SK-N-SH (cell line): ENCODE measurements at regions not wholly inside any gene's neighbourhood (a gene's known extent, or its start where the extent isn't known, plus 50 kb on each side); places are given as distances from the start of the nearest gene placed in this dataset.

Experiments
- CTCF ChIA-PET: fragments of 300-600, 350-600 bp; formaldehyde crosslinking; extraction: SDS; loops from one replicate; lab custom pipeline; 2021; lab: Yijun Ruan, JAX
- POLR2A ChIA-PET: fragments of 350-600 bp; sonication (Branson Sonifier 250); formaldehyde crosslinking; extraction: SDS; loops from one replicate; lab custom pipeline; 2020; ENCODE audit warnings: antibody characterized with exemption, inconsistent platforms; lab: Yijun Ruan, JAX
- DNase-seq: peaks from one replicate; pipeline ENCODE4 v3.0.0; 2012
- H2AFZ ChIP-seq: fragments of 200-600 bp; sonication (generic); 2 replicates; pipeline ENCODE4 v1.8.1; 2016; ENCODE audit warnings: antibody characterized with exemption, mild to moderate bottlenecking, low read depth
- H3F3A ChIP-seq: fragments of 200-600 bp; sonication (generic); replicated peaks from 2 replicates; pipeline ENCODE3; 2016; ENCODE audit warnings: antibody characterized with exemption, mild to moderate bottlenecking; ENCODE audit not compliant: insufficient read depth
- H3K27ac ChIP-seq, 2 experiments: fragments of 200-500 bp in 1 of 2; fragments of 200-600 bp in 1 of 2; sonication (Bioruptor generic) in 1 of 2; sonication (generic), shearing (Covaris generic) in 1 of 2; 2 replicates each; pipeline versions ENCODE4 v1.5.1 to v1.6.1; 2014 to 2016; ENCODE audit warnings: low read depth in 2 of 2, inconsistent platforms in 1 of 2, low read length in 1 of 2, mild to moderate bottlenecking in 1 of 2, mixed read lengths in 1 of 2
- H3K27me3 ChIP-seq: fragments of 200-600 bp; sonication (generic), shearing (Covaris generic); 2 replicates; pipeline ENCODE4 v1.6.1; 2016; ENCODE audit warnings: mixed run types; ENCODE audit not compliant: insufficient read depth
- H3K36me3 ChIP-seq, 2 experiments: fragments of 200-500 bp in 1 of 2; fragments of 200-600 bp in 1 of 2; sonication (Bioruptor generic) in 1 of 2; sonication (generic) in 1 of 2; replicated peaks in 1 of 2; 2 replicates each; pipeline versions ENCODE3 to v1.5.1; 2014 to 2016; ENCODE audit warnings: low read length in 1 of 2, mild to moderate bottlenecking in 1 of 2; ENCODE audit not compliant: insufficient read depth in 2 of 2, control insufficient read depth in 1 of 2
- H3K4me1 ChIP-seq, 2 experiments: fragments of 200-500 bp in 1 of 2; fragments of 200-600 bp in 1 of 2; sonication (Bioruptor generic) in 1 of 2; sonication (generic), shearing (Covaris generic) in 1 of 2; 2 replicates each; pipeline versions ENCODE4 v1.5.1 to v1.6.1; 2014 to 2016; ENCODE audit warnings: low read depth in 1 of 2, low read length in 1 of 2, mixed run types in 1 of 2; ENCODE audit not compliant: insufficient read depth in 2 of 2, control insufficient read depth in 1 of 2
- H3K4me2 ChIP-seq: fragments of 200-600 bp; sonication (generic), shearing (Covaris generic); 2 replicates; pipeline ENCODE4 v1.6.1; 2017; ENCODE audit warnings: mixed run types
- H3K4me3 ChIP-seq, 2 experiments: fragments of 200-500 bp in 1 of 2; fragments of 200-600 bp in 1 of 2; sonication (Bioruptor generic) in 1 of 2; sonication (generic), shearing (Covaris generic) in 1 of 2; 2 replicates each; pipeline versions ENCODE4 v1.5.1 to v1.8.1; 2014 to 2016; ENCODE audit warnings: low read depth in 2 of 2, inconsistent platforms in 1 of 2, low read length in 1 of 2, mild to moderate bottlenecking in 1 of 2, mixed read lengths in 1 of 2, moderate library complexity in 1 of 2
- H3K79me2 ChIP-seq: fragments of 200-600 bp; sonication (generic); 2 replicates; pipeline ENCODE4 v1.8.1; 2017; ENCODE audit warnings: mild to moderate bottlenecking; ENCODE audit not compliant: insufficient read depth
- H3K9ac ChIP-seq: fragments of 200-600 bp; sonication (generic); 2 replicates; pipeline ENCODE4 v1.6.1; 2017; ENCODE audit warnings: mixed run types
- H3K9me2 ChIP-seq: fragments of 200-600 bp; sonication (generic); 2 replicates; pipeline ENCODE4 v1.6.1; 2017; ENCODE audit warnings: mixed run types
- H3K9me3 ChIP-seq: fragments of 200-600 bp; sonication (generic); 2 replicates; pipeline ENCODE4 v1.6.1; 2017; ENCODE audit warnings: mixed run types, mild to moderate bottlenecking, moderate library complexity
- H4K20me1 ChIP-seq: fragments of 200-600 bp; sonication (generic); 2 replicates; pipeline ENCODE4 v1.6.1; 2017; ENCODE audit warnings: mild to moderate bottlenecking, mixed run types; ENCODE audit not compliant: insufficient read depth
- ELF1 ChIP-seq: IDR thresholded peaks from 2 replicates; pipeline ENCODE4 v1.4.0; 2012
- FOXJ3 ChIP-seq: sonication (generic); formaldehyde crosslinking; IDR thresholded peaks from 2 replicates; pipeline ENCODE4 v1.5.1; 2020; ENCODE audit warnings: mild to moderate bottlenecking, missing genetic modification reagents
- GABPA ChIP-seq: IDR thresholded peaks from 2 replicates; pipeline ENCODE4 v1.4.0; 2012; ENCODE audit warnings: low read depth, mild to moderate bottlenecking
- MAX ChIP-seq: IDR thresholded peaks from 2 replicates; pipeline ENCODE4 v1.4.0; 2012; ENCODE audit warnings: low read depth
- POLR2AphosphoS5 ChIP-seq: IDR thresholded peaks from 2 replicates; pipeline ENCODE4 v1.6.1; 2012; ENCODE audit warnings: low read depth, low read length
- RCOR1 ChIP-seq: fragments of 150-350 bp; IDR thresholded peaks from 2 replicates; pipeline ENCODE4 v1.6.1; 2017; ENCODE audit warnings: antibody characterized with exemption, low read length
- SIN3A ChIP-seq: IDR thresholded peaks from 2 replicates; pipeline ENCODE4 v1.6.1; 2012; ENCODE audit warnings: low read depth, mild to moderate bottlenecking, low read length, moderate library complexity, borderline replicate concordance
- TAF1 ChIP-seq: IDR thresholded peaks from 2 replicates; pipeline ENCODE4 v1.6.1; 2012; ENCODE audit warnings: low read depth, mild to moderate bottlenecking, low read length, moderate library complexity, borderline replicate concordance
- YY1 ChIP-seq: IDR thresholded peaks from 2 replicates; pipeline ENCODE4 v1.4.0; 2012; ENCODE audit warnings: low read depth, mild to moderate bottlenecking
- WGBS: methylation state at CpG from one replicate; pipeline ENCODE4 v1.1.6; 2017; ENCODE audit warnings: low lambda C conversion rate; 5-methylcytosine and 5-hydroxymethylcytosine counted together
- TF ChIP-seq, protein P1 (sequence below): IDR thresholded peaks from 2 replicates; pipeline ENCODE4 v1.4.0; 2012; ENCODE audit warnings: low read depth, borderline replicate concordance

DNA sequence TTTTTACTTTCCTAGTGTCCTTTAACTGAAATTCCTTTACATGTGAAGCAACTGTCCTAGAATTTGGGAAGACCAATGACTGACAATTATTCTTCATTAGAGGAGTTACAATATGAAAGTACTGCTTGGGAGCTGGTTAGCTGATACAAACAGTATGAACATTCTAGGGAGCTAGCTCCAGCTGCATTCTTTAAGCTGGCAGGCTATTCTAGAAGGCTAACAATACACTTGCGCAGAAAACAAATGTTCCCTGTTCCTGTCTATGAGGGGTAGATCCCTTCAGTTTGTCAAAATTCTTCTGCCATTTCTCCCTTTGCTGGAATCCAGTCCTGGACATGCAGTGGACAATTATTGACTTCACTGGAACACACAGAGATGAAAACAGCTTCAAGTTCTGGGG is 60.2 kb upstream of the NANOGP8 start:
- no peaks in the 10 kb centered on the region for H3K9me3 ChIP-seq
- H3K79me2 ChIP-seq, result no peaks in the 10 kb centered on the region
- no peak overlapping the region for H3K9ac ChIP-seq
- no peak for TF ChIP-seq RCOR1
- TF ChIP-seq, all 33 proteins: peak for 0
- H3K4me2 ChIP-seq, result no peak overlapping the region
- WGBS, result 100% methylated on average over 1 of the region's 1 CpG
- H3K9me2 ChIP-seq, result no peaks in the 10 kb centered on the region
- CTCF ChIA-PET, result interaction anchor here (0.7 kb wide), 1 partner anchor 27 kb away, joined by 3 read pairs; no protein-coding TSS in a partner anchor
- no peaks in the 10 kb centered on the region for H3K27me3 ChIP-seq
- no peak overlapping the region for H2AFZ ChIP-seq
- no peaks in the 10 kb centered on the region for H4K20me1 ChIP-seq
- H3F3A ChIP-seq, result no peaks in the 10 kb centered on the region
- POLR2A ChIA-PET, result no interaction called here
- DNase-seq, result no peak
- peaks cover 4 to 8% of the 10 kb centered on the region in 2 experiments; a peak in 2 of 4 replicates for H3K4me1 ChIP-seq
- H3K27ac ChIP-seq, result no peak overlapping the region
- no peak overlapping the region for H3K4me3 ChIP-seq
- H3K36me3 ChIP-seq, result peaks cover 0 to 1% of the 10 kb centered on the region in 2 experiments

- H3K9me3 ChIP-seq, result no peaks in the 10 kb centered on the region
- no peak overlapping the region for H3K4me2 ChIP-seq
- no peaks in the 10 kb centered on the region for H3K9me2 ChIP-seq
- H3K79me2 ChIP-seq, result no peaks in the 10 kb centered on the region
- no peaks in the 10 kb centered on the region for H4K20me1 ChIP-seq
- ChIA-PET POLR2A (no interaction called here), CTCF (interaction anchor here (1.0 to 1.2 kb wide), 2 partner anchors 146 to 302 kb away, joined by 3 to 4 read pairs; no protein-coding TSS in a partner anchor)
- H3K4me3 ChIP-seq, result no peak overlapping the region
- H3K36me3 ChIP-seq, result peaks cover 0 to 3% of the 10 kb centered on the region in 2 experiments
- DNase-seq, result no peak
- H2AFZ ChIP-seq, result no peak overlapping the region
- peak overlapping the region in 1 of 2 experiments; percentile 50; a peak in 2 of 4 replicates for H3K27ac ChIP-seq
- H3K4me1 ChIP-seq, result peaks cover 4 to 8% of the 10 kb centered on the region in 2 experiments; a peak in 2 of 4 replicates
- H3K9ac ChIP-seq, result no peak overlapping the region
- H3F3A ChIP-seq, result peaks cover 3% of the 10 kb centered on the region
- TF ChIP-seq ELF1 (no peak), FOXJ3 (CRISPR knock-in tag) (no peak), GABPA (no peak), SIN3A (no peak), TAF1 (no peak), MAX (no peak), POLR2AphosphoS5 (no peak), YY1 (no peak)
- TF ChIP-seq, protein P1, sequence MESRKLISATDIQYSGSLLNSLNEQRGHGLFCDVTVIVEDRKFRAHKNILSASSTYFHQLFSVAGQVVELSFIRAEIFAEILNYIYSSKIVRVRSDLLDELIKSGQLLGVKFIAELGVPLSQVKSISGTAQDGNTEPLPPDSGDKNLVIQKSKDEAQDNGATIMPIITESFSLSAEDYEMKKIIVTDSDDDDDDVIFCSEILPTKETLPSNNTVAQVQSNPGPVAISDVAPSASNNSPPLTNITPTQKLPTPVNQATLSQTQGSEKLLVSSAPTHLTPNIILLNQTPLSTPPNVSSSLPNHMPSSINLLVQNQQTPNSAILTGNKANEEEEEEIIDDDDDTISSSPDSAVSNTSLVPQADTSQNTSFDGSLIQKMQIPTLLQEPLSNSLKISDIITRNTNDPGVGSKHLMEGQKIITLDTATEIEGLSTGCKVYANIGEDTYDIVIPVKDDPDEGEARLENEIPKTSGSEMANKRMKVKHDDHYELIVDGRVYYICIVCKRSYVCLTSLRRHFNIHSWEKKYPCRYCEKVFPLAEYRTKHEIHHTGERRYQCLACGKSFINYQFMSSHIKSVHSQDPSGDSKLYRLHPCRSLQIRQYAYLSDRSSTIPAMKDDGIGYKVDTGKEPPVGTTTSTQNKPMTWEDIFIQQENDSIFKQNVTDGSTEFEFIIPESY, result no peak
- 60% methylated on average over 3 of the region's 3 CpGs for WGBS
- no peaks in the 10 kb centered on the region for H3K27me3 ChIP-seq
Measured at GRCh38 chr15:35142578-35142977, 57.5 kb upstream of the NANOGP8 start.
